C4-2B (cell line): ENCODE measurements at regions not wholly inside any gene's neighbourhood (a gene's known extent, or its start where the extent isn't known, plus 50 kb on each side); places are given as distances from the start of the nearest gene placed in this dataset.

Experiments used
- CTCF ChIP-seq: fragments of 450-650 bp; conservative IDR thresholded peaks from 2 replicates; pipeline ENCODE4 v1.5.1; 2017; ENCODE audit warnings: mild to moderate bottlenecking
- ZFX ChIP-seq: fragments of 450-650 bp; IDR thresholded peaks from 2 replicates; pipeline ENCODE4 v1.6.1; 2017

- no peak for TF ChIP-seq CTCF
- TF ChIP-seq ZFX: no peak
Observed at GRCh38 chr11:129285402-129285786, 90.3 kb upstream of the BARX2 start.
